Epithelial cell of prostate (primary cell): ENCODE measurements at regions not wholly inside any gene's neighbourhood (a gene's known extent, or its start where the extent isn't known, plus 50 kb on each side); places are given as distances from the start of the nearest gene placed in this dataset.
A peak's percentile ranks its signal among the peaks of the same experiment; 100 is the strongest.

Source experiments
- DNase-seq: peaks from one replicate; pipeline ENCODE4 v3.0.0-alpha.2; 2011; ENCODE audit warnings: low read depth, low spot score
- H3K27ac ChIP-seq: fragments of 450-650 bp; 2 replicates; pipeline ENCODE4 v1.5.1; 2017; ENCODE audit warnings: mild to moderate bottlenecking

DNA sequence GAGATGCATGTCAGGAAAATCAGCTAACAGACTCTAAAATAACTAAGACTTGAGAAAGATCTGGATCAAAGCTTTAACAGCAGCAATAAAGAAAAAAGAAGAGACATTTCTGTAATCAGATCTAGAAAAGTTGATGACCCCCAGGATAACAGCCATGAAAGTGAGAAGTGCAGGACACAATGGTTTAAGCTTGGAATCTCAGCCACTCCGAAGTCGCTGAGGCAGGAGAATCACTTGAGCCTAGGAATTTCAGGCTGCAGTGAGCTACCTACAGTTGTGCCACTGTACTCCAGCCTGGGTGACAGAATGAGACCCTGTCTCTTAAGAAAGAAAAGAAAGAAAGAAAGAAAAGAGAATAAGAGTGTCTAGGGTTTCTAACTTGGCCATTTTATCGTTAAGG is 544.1 kb downstream of the CD83 start:
- no peak for DNase-seq
- H3K27ac ChIP-seq = no peak overlapping the region

- peak overlapping the region; percentile 85 for H3K27ac ChIP-seq
- no peak for DNase-seq
These were observed 546.6 kb downstream of the CD83 start for GRCh38 chr6:14664112-14664601.

DNA sequence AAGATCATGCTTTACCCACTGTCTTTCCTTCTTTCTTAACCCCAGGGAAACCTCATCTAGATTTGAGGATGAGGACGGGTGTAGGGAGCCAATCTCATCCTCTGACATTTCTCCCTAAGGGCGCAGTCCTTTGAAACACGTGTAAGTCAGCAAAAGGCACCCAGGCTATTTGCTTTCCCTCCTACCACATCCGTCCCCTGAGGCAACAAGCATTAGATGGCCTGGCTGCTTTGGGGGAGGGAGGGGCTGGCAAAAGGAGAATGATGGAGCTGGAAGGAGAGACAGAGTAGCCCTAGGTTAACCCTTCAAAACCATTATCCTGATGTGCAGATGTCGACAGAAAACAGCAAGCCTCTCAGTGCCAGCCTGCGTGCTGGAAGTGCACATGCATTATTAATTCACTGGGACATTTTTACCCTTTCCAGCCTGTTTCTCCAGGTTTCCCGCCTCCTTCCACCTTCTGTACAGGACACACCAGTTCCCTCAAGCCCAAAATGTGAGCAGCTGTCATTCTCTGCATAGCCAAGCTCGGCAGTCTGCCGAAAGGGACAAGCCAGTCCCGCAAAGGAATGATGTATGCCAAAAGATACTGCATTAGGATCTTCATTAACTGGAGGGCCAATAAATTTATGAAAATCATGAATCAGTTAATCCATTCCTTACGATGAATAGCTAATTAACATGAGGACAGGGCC is 547.2 kb downstream of the CD83 start:
- no peak for DNase-seq
- H3K27ac ChIP-seq = peak overlapping the region; percentile 85

- DNase-seq = peak; percentile 89
These were observed 548.5 kb downstream of the CD83 start for GRCh38 chr6:14665827-14666724.

DNA sequence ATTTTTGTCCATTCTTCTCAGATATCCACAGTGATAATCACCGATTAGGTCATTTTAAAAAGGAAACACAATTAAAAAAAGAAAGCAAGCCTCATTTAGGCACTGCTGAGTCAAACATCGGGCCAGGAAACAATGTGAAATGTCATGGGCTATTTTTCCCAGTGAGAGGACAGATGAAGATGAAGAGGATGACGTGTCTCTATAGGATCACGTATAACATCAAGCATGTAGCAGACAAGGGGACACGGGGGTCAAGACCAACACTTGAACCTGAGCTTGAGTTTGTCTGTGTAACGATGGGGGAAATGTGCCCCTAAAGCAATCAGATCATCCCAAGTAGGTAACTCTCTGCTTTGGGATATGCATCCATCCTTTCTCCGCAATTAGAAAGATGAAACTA is 553.2 kb downstream of the CD83 start:
- DNase-seq = no peak
- H3K27ac ChIP-seq = peak overlapping the region; percentile 57

More at GRCh38 chr6:14665827-14666724, 548.5 kb downstream of the CD83 start:
- peak overlapping the region; percentile 85 for H3K27ac ChIP-seq

- DNase-seq = peak; percentile 37
- H3K27ac ChIP-seq = peak overlapping the region; percentile 57
These were observed 553.7 kb downstream of the CD83 start for GRCh38 chr6:14671261-14671681.

- no peak for DNase-seq
- peak overlapping the region; percentile 57 for H3K27ac ChIP-seq
These were observed 554.4 kb downstream of the CD83 start for GRCh38 chr6:14671937-14672336.

GRCh38 chr6:14673201-14673600 is 555.6 kb downstream of the CD83 start:
- DNase-seq = no peak
- peak overlapping the region; percentile 83 for H3K27ac ChIP-seq

DNA sequence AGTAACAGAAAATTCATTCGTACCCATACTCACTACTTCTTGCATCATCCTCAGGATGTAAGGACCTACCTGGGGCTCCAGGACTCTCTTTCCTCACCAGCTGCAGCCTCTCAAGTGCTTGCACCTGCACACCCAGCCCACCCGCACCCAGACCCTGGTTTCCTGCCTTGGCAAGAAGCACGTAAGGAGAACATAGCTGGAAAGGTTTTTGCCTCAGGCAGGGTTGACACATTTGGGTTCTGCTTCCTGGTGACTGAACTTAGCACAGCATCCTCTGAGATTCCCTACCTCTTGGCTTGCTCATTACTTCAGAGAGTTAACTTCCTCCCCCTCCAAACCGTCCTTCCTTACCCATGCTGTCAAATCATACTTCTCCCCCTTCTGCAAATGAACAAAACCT is 556.9 kb downstream of the CD83 start:
- H3K27ac ChIP-seq = peak overlapping the region; percentile 83
- DNase-seq = no peak

GRCh38 chr6:14674867-14675648 is 557.5 kb downstream of the CD83 start:
- DNase-seq = no peak

GRCh38 chr6:14676064-14676463 is 558.5 kb downstream of the CD83 start:
- no peak for DNase-seq
- H3K27ac ChIP-seq = peak overlapping the region; percentile 83

More at GRCh38 chr6:14674867-14675648, 557.5 kb downstream of the CD83 start:
- peak overlapping the region; percentile 83 for H3K27ac ChIP-seq

GRCh38 chr6:14676977-14677781 is 559.6 kb downstream of the CD83 start:
- DNase-seq = no peak
- H3K27ac ChIP-seq = peak overlapping the region; percentile 83

- DNase-seq = no peak
- no peak overlapping the region for H3K27ac ChIP-seq
These were observed 564.0 kb upstream of the JARID2 start for GRCh38 chr6:14681699-14682487.

DNA sequence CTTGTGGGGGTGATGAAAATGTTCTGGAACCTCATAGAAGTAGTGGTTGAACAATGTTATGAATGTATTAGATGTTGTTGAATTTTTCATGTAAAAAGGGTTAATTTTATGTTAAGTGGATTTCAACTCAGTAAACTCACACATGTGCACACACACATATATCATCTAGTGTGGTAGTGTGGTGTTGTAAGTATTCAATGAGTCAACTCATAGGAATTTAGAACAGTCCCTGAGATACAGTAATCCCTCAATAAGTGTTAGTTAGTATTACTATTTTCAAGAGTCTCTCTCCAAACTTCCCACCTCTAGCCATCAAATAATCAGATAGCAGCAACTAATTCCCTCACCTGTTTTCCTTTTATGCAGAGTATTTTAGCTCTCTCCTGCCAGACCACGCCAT is 563.1 kb upstream of the JARID2 start:
- no peak overlapping the region for H3K27ac ChIP-seq
- DNase-seq = no peak

GRCh38 chr6:14689639-14690038 is 556.2 kb upstream of the JARID2 start:
- no peak overlapping the region for H3K27ac ChIP-seq
- DNase-seq = no peak

GRCh38 chr6:14690120-14691056 is 555.5 kb upstream of the JARID2 start:
- DNase-seq = no peak
- no peak overlapping the region for H3K27ac ChIP-seq

DNA sequence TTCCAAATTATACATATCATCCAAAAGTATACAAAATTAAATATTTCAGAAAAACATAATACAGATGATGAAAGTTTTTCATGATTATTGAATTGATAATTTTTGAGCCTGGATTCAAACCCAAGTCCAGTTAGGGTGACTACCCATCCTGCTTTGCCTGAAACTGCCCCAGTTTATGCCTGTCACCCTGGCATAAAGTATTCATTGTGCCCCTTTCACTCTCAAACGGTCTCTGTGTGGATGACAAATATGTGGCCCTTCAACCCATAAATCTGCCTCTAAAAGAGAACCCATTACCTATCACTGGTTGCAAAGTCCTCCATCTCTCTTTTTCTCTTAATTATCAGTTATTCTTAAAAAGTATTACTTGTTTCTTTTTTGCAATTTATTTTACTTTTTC is 553.7 kb upstream of the JARID2 start:
- H3K27ac ChIP-seq = no peak overlapping the region
- no peak for DNase-seq
